SK-N-SH treated with all-trans-retinoic acid at 6 μM for 48 hours (cell line): ENCODE measurements at regions not wholly inside any gene's neighbourhood (a gene's known extent, or its start where the extent isn't known, plus 50 kb on each side); places are given as distances from the start of the nearest gene placed in this dataset.

Source experiments
- ATAC-seq: fragments of 200-7000 bp; cut with Tn5 transposase; 3 replicates; pipeline ENCODE4 v1.9.1; 2020; ENCODE audit warnings: mild to moderate bottlenecking, moderate library complexity
- ARNTL ChIP-seq: fragments of 450-650 bp; formaldehyde crosslinking; IDR thresholded peaks from 2 replicates; pipeline ENCODE4 v1.5.0; 2020; ENCODE audit warnings: low read depth, mild to moderate bottlenecking, moderate library complexity, borderline replicate concordance
- BACH2 ChIP-seq: fragments of 250-450 bp; sonication (Bioruptor Pico); IDR thresholded peaks from 2 replicates; pipeline ENCODE4 v1.9.0; 2021; ENCODE audit warnings: mild to moderate bottlenecking, borderline replicate concordance
- CSDC2 ChIP-seq: fragments of 250-450 bp; sonication (Bioruptor Pico); IDR thresholded peaks from 2 replicates; pipeline ENCODE4 v1.5.0; 2020; ENCODE audit warnings: mild to moderate bottlenecking, moderate library complexity
- CSRNP3 ChIP-seq: fragments of 250-450 bp; sonication (Bioruptor Pico); IDR thresholded peaks from 2 replicates; pipeline ENCODE4 v1.5.1; 2021; ENCODE audit warnings: mild to moderate bottlenecking, moderate library complexity
- GLIS3 ChIP-seq: fragments of 250-450 bp; sonication (Bioruptor Pico); IDR thresholded peaks from 2 replicates; pipeline ENCODE4 v1.5.0; 2020; ENCODE audit warnings: mild to moderate bottlenecking, moderate library complexity
- ISL1 ChIP-seq: fragments of 250-450 bp; sonication (Bioruptor Pico); IDR thresholded peaks from 2 replicates; pipeline ENCODE4 v2.1.2; 2022; ENCODE audit warnings: mild to moderate bottlenecking, moderate library complexity
- OSR1 ChIP-seq: fragments of 250-450 bp; sonication (Bioruptor Pico); IDR thresholded peaks from 2 replicates; pipeline ENCODE4 v1.8.0; 2022; ENCODE audit warnings: moderate library complexity, mild to moderate bottlenecking, inconsistent platforms
- POU6F1 ChIP-seq: fragments of 250-450 bp; sonication (Bioruptor Pico); IDR thresholded peaks from 2 replicates; pipeline ENCODE4 v1.8.0; 2021; ENCODE audit warnings: low read depth, mild to moderate bottlenecking, moderate library complexity, borderline replicate concordance
- SNAI2 ChIP-seq: fragments of 250-450 bp; sonication (Bioruptor Pico); IDR thresholded peaks from 2 replicates; pipeline ENCODE4 v1.5.0; 2020; ENCODE audit warnings: mild to moderate bottlenecking, moderate library complexity
- TCF4 ChIP-seq: fragments of 250-450 bp; sonication (Bioruptor Pico); IDR thresholded peaks from 2 replicates; pipeline ENCODE4 v1.8.0; 2021; ENCODE audit warnings: mild to moderate bottlenecking, moderate library complexity, borderline replicate concordance
- TOX ChIP-seq: fragments of 250-450 bp; sonication (Bioruptor Pico); IDR thresholded peaks from 2 replicates; pipeline ENCODE4 v1.8.0; 2021; ENCODE audit warnings: mild to moderate bottlenecking, moderate library complexity, borderline replicate concordance
- TSHZ2 ChIP-seq: fragments of 250-450 bp; sonication (Bioruptor Pico); IDR thresholded peaks from 2 replicates; pipeline ENCODE4 v1.5.0; 2020; ENCODE audit warnings: mild to moderate bottlenecking, moderate library complexity
- ZC3H10 ChIP-seq: fragments of 250-450 bp; sonication (Bioruptor Pico); IDR thresholded peaks from 2 replicates; pipeline ENCODE4 v1.5.1; 2021; ENCODE audit warnings: mild to moderate bottlenecking, moderate library complexity
- ZFP3 ChIP-seq: fragments of 250-450 bp; sonication (Bioruptor Pico); IDR thresholded peaks from 2 replicates; pipeline ENCODE4 v1.5.0; 2020; ENCODE audit warnings: mild to moderate bottlenecking, moderate library complexity
- ZNF565 ChIP-seq: fragments of 450-650 bp; formaldehyde crosslinking; conservative IDR thresholded peaks from 2 replicates; pipeline ENCODE4 v1.5.0; 2020; ENCODE audit warnings: low read depth, mild to moderate bottlenecking, moderate library complexity
- ZNF8 ChIP-seq: fragments of 450-650 bp; formaldehyde crosslinking; IDR thresholded peaks from 2 replicates; pipeline ENCODE4 v1.5.0; 2020; ENCODE audit warnings: mild to moderate bottlenecking, moderate library complexity
- TF ChIP-seq, protein P1 (sequence below): fragments of 250-450 bp; sonication (Bioruptor Pico); IDR thresholded peaks from 2 replicates; pipeline ENCODE4 v1.8.0; 2020; ENCODE audit warnings: mild to moderate bottlenecking, moderate library complexity, borderline replicate concordance
- TF ChIP-seq, protein P2 (sequence below): fragments of 250-450 bp; sonication (Bioruptor Pico); IDR thresholded peaks from 2 replicates; pipeline ENCODE4 v1.5.1; 2020; ENCODE audit warnings: low read depth, mild to moderate bottlenecking, moderate library complexity

DNA sequence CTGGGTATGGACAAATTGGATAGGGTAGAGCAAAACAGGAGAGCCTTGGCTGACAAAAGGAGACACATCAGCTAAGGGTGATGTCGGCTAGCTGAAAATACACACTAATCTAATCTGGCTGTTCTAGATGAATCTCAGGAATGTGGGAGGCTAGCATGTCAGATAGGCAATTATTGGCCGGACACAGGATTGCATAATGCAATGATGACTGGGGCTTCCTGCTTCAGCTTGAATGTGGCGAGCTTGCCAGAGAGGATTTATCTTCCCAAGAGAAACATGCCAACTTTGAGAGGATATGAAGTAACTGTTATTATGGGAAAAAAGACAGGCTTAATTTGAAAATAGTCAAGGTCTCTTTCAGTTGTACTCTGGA is 102.4 kb downstream of the TRIB2 start:
- TF ChIP-seq, protein P1, sequence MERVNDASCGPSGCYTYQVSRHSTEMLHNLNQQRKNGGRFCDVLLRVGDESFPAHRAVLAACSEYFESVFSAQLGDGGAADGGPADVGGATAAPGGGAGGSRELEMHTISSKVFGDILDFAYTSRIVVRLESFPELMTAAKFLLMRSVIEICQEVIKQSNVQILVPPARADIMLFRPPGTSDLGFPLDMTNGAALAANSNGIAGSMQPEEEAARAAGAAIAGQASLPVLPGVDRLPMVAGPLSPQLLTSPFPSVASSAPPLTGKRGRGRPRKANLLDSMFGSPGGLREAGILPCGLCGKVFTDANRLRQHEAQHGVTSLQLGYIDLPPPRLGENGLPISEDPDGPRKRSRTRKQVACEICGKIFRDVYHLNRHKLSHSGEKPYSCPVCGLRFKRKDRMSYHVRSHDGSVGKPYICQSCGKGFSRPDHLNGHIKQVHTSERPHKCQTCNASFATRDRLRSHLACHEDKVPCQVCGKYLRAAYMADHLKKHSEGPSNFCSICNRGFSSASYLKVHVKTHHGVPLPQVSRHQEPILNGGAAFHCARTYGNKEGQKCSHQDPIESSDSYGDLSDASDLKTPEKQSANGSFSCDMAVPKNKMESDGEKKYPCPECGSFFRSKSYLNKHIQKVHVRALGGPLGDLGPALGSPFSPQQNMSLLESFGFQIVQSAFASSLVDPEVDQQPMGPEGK (CRISPR knock-in tag): peak; percentile 68; the same call in 1 of the 2 replicates
- TF ChIP-seq ISL1 (CRISPR knock-in tag): peak; percentile 96
- TF ChIP-seq POU6F1 (CRISPR knock-in tag): no peak
- no peak for TF ChIP-seq TCF4 (CRISPR knock-in tag)
- TF ChIP-seq, protein P2, sequence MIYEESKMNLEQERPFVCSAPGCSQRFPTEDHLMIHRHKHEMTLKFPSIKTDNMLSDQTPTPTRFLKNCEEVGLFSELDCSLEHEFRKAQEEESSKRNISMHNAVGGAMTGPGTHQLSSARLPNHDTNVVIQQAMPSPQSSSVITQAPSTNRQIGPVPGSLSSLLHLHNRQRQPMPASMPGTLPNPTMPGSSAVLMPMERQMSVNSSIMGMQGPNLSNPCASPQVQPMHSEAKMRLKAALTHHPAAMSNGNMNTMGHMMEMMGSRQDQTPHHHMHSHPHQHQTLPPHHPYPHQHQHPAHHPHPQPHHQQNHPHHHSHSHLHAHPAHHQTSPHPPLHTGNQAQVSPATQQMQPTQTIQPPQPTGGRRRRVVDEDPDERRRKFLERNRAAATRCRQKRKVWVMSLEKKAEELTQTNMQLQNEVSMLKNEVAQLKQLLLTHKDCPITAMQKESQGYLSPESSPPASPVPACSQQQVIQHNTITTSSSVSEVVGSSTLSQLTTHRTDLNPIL (CRISPR knock-in tag): peak; percentile 97
- TF ChIP-seq SNAI2 (CRISPR knock-in tag): peak; percentile 96
- peak; percentile 96 for TF ChIP-seq TSHZ2 (CRISPR knock-in tag)
- TF ChIP-seq TOX (CRISPR knock-in tag): no peak
- TF ChIP-seq GLIS3 (CRISPR knock-in tag): 0 out of 2 replicates have a peak, but pooled peaks have one; percentile 70
- peak; percentile 93; the same call in 1 of the 2 replicates for TF ChIP-seq CSDC2 (CRISPR knock-in tag)
- peak; percentile 88 for TF ChIP-seq ZFP3 (CRISPR knock-in tag)
- ATAC-seq: peak; percentile 97

DNA sequence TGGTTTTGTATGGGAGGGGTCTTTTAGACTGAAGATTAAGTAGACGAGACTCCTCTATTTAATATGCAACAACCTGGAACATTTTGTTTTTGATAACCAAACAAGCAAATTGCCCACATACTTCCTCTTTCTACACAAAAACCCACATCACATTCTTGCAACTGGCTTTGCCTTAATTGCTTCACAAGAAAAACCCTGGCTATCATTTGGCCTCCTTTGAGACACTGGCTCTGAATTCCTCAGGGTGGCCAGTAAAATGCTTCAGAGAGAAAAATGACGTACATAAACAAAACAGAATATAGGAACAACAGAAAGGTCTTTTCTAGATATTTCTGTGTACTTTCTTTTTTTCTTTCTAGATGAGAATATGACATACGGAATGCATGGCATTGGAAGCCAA is 103.0 kb downstream of the TRIB2 start:
- ATAC-seq: peak; percentile 27

DNA sequence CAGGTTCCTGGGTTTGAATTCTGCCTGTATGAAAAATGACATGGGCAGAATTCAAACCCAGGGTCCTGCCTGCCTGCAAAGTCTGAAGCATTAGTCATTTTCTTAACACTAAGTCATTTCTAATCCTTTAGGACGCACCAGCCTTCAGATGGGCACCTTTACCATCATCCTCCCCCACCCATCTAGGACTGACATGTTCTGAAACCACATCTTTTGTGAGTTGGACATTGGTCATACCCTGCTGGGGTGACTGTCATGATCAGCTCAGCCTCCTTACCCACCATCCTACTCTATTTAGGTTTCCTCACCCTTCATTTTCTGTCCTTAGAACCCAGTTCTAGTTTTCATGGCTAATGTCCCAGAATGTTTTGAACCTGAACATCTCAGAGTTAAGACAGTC is 104.9 kb downstream of the TRIB2 start:
- ATAC-seq: no peak
- no peak for TF ChIP-seq ZNF565 (CRISPR knock-in tag)
- no peak for TF ChIP-seq SNAI2 (CRISPR knock-in tag)
- no peak for TF ChIP-seq CSRNP3 (CRISPR knock-in tag)
- TF ChIP-seq TCF4 (CRISPR knock-in tag): no peak

More for the DNA sequence above, 103.0 kb downstream of the TRIB2 start:
- TF ChIP-seq BACH2 (CRISPR knock-in tag): no peak
- TF ChIP-seq SNAI2 (CRISPR knock-in tag): peak; percentile 60; the same call in 1 of the 2 replicates

DNA sequence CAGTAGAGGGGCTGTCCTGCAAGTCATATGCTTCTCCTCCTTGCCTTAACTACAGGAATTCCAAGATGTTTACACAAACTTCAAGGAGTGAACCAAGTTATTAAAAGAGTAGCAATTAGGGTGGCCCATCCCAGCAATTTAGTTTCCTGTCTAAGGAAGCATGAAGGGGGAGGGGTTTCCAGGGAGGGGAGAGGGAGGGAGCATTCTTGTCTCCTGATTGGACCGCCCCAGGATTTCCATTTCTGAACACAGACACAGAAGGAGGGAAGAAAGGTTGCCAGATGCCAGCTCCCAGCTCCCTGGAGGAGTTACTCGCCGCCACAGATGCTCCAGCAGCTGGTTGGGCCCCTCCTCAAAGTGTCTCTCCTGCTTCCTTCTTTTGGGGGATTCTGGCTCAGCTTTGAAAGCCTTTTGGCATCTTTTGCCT is 107.6 kb downstream of the TRIB2 start:
- peak; percentile 29; the same call in 2 of the 3 replicates for ATAC-seq
- TF ChIP-seq ZC3H10 (CRISPR knock-in tag) (no peak), POU6F1 (CRISPR knock-in tag) (no peak), CSDC2 (CRISPR knock-in tag) (no peak), ARNTL (CRISPR knock-in tag) (no peak), GLIS3 (CRISPR knock-in tag) (no peak), OSR1 (CRISPR knock-in tag) (no peak), TSHZ2 (CRISPR knock-in tag) (no peak), ZNF8 (no peak)
- TF ChIP-seq, protein P2 (CRISPR knock-in tag): no peak
